Body of pancreas (tissue), 4 donors: ENCODE measurements at regions not wholly inside any gene's neighbourhood (a gene's known extent, or its start where the extent isn't known, plus 50 kb on each side); places are given as distances from the start of the nearest gene placed in this dataset.
"Not testable (repeated sequence)": the region's sequence is repeated elsewhere in the genome, so short reads cannot be mapped to it uniquely, and the experiment has no call there.

Experiments
- ATAC-seq: fragments of 150-250 bp; one replicate; pipeline ENCODE4 v1.9.1; 2016
- DNase-seq, 4 donors: peaks; one replicate each; pipeline ENCODE4 v3.0.0-alpha.2; 2019
- H3K27ac ChIP-seq, 4 donors: fragments of 200-600 bp; sonication (generic); 1 replicate in 3 of 4; 2 replicates in 1 of 4; pipeline versions ENCODE4 v1.5.1 to v1.6.1; 2016 to 2019; ENCODE audit warnings: mild to moderate bottlenecking in 1 of 4, mixed read lengths in 1 of 4, moderate library complexity in 1 of 4
- H3K27me3 ChIP-seq, 2 donors: fragments of 200-600 bp; sonication (generic); one replicate each; pipeline ENCODE4 v1.6.0; 2016; ENCODE audit warnings: mild to moderate bottlenecking in 1 of 2
- H3K36me3 ChIP-seq, 2 donors: fragments of 200-600 bp; sonication (generic); replicated peaks in 1 of 2; 2 replicates each; pipeline ENCODE4 v1.5.1; 2016; ENCODE audit warnings: low read depth in 2 of 2; ENCODE audit not compliant: insufficient read depth in 1 of 2
- H3K4me1 ChIP-seq: fragments of 200-600 bp; sonication (generic); one replicate; pipeline ENCODE4 v1.6.0; 2016
- H3K4me3 ChIP-seq, 2 donors: fragments of 200-600 bp; sonication (generic); 1 replicate in 1 of 2; 2 replicates in 1 of 2; pipeline ENCODE4 v1.5.1; 2016 to 2019
- H3K9me3 ChIP-seq, 3 donors: fragments of 200-600 bp; sonication (generic); 1 replicate in 2 of 3; 2 replicates in 1 of 3; pipeline ENCODE4 v1.5.1; 2016
- CTCF ChIP-seq, 7 experiments: fragments of 450-650 bp in 4 of 7; fragments of 200-600 bp in 3 of 7; sonication (generic) in 3 of 7; IDR thresholded peaks; one replicate each; pipeline ENCODE4 v1.5.1; 2016 to 2019; ENCODE audit warnings: antibody characterized with exemption in 7 of 7
- POLR2A ChIP-seq, 3 donors: fragments of 450-650 bp; IDR thresholded peaks; one replicate each; pipeline ENCODE4 v1.6.1; 2016; ENCODE audit warnings: antibody characterized with exemption in 3 of 3, mild to moderate bottlenecking in 2 of 3
- WGBS, 2 donors: methylation state at CpG; one replicate each; pipeline ENCODE4 v1.1.5; 2017; 5-methylcytosine and 5-hydroxymethylcytosine counted together
- intact Hi-C: fragments of 100-400 bp; cut with DNase I; formaldehyde crosslinking; loops from one replicate; pipeline ENCODE4 v1.15.1; 2023

GRCh38 chr15:77869021-77869895 is 208.3 kb downstream of the TBC1D2B start:
- no peaks in the 10 kb centered on the region for H3K36me3 ChIP-seq
- intact Hi-C loops, result no loop called here
- no peak overlapping the region for H3K4me3 ChIP-seq
- DNase-seq, result peak in 1 of 4 donors; percentile 4
- WGBS, 2 donors, result 80 to 83% methylated on average over 9 to 17 of the region's 17 CpGs
- TF ChIP-seq CTCF (IDR thresholded peaks at IDR 0.05), result no peak
- no peak for TF ChIP-seq POLR2A (IDR thresholded peaks at IDR 0.05)
- H3K9me3 ChIP-seq, result no peaks in the 10 kb centered on the region
- H3K27me3 ChIP-seq, result no peaks in the 10 kb centered on the region
- H3K4me1 ChIP-seq, result peaks cover 5% of the 10 kb centered on the region
- no peak overlapping the region for H3K27ac ChIP-seq
- ATAC-seq, result no peak

- H3K27ac ChIP-seq, H3K27me3 ChIP-seq, H3K4me3 ChIP-seq, H3K36me3 ChIP-seq, H3K9me3 ChIP-seq, H3K4me1 ChIP-seq, ATAC-seq, intact Hi-C loops: not testable (repeated sequence)
- WGBS, 2 donors, result 84 to 92% methylated on average over 5 to 8 of the region's 8 CpGs
- peak in 2 of 4 donors; percentile 2 for DNase-seq
Measured at GRCh38 chr15:77868048-77868629, 209.4 kb downstream of the TBC1D2B start.

- Histone ChIP-seq H3K4me3 (no peak overlapping the region), H3K27ac (no peak overlapping the region), H3K4me1 (peaks cover 5% of the 10 kb centered on the region), H3K27me3 (no peaks in the 10 kb centered on the region), H3K9me3 (no peaks in the 10 kb centered on the region), H3K36me3 (no peaks in the 10 kb centered on the region)
- ATAC-seq (no peak), DNase-seq (peak in 1 of 4 donors; percentile 3)
- TF ChIP-seq POLR2A (IDR thresholded peaks at IDR 0.05) (no peak), CTCF (IDR thresholded peaks at IDR 0.05) (no peak)
- WGBS, 2 donors, result 84 to 85% methylated on average over 22 to 24 of the region's 24 CpGs
- intact Hi-C loops, result no loop called here
Measured at GRCh38 chr15:77867266-77868047, 210.1 kb downstream of the TBC1D2B start.

GRCh38 chr15:77866596-77867125 is 210.8 kb downstream of the TBC1D2B start:
- H3K27ac ChIP-seq, result no peak overlapping the region
- no peak for TF ChIP-seq CTCF (IDR thresholded peaks at IDR 0.05)
- no peak for TF ChIP-seq POLR2A (IDR thresholded peaks at IDR 0.05)
- intact Hi-C loops, result no loop called here
- H3K4me1 ChIP-seq, result peaks cover 5% of the 10 kb centered on the region
- H3K9me3 ChIP-seq, result no peaks in the 10 kb centered on the region
- no peaks in the 10 kb centered on the region for H3K27me3 ChIP-seq
- no peak for ATAC-seq
- H3K36me3 ChIP-seq, result no peaks in the 10 kb centered on the region
- DNase-seq, result peak in 1 of 4 donors; percentile 1
- 24 to 45% methylated on average over 6 to 8 of the region's 8 CpGs for WGBS, 2 donors
- H3K4me3 ChIP-seq, result no peak overlapping the region

GRCh38 chr15:77866186-77866585 is 211.3 kb downstream of the TBC1D2B start:
- Histone ChIP-seq H3K27me3 (no peaks in the 10 kb centered on the region), H3K9me3 (no peaks in the 10 kb centered on the region), H3K4me3 (no peak overlapping the region), H3K27ac (no peak overlapping the region), H3K4me1 (peaks cover 5% of the 10 kb centered on the region), H3K36me3 (no peaks in the 10 kb centered on the region)
- intact Hi-C loops, result no loop called here
- ATAC-seq (no peak), DNase-seq (peak in 1 of 4 donors; percentile 1)
- 73 to 77% methylated on average over 8 of the region's 8 CpGs for WGBS, 2 donors
- no peak for TF ChIP-seq CTCF (IDR thresholded peaks at IDR 0.05)
- TF ChIP-seq POLR2A (IDR thresholded peaks at IDR 0.05), result no peak
